ENCODE measurements at regions not wholly inside any gene's neighbourhood (a gene's known extent, or its start where the extent isn't known, plus 50 kb on each side); places are given as distances from the start of the nearest gene placed in this dataset.

DNA sequence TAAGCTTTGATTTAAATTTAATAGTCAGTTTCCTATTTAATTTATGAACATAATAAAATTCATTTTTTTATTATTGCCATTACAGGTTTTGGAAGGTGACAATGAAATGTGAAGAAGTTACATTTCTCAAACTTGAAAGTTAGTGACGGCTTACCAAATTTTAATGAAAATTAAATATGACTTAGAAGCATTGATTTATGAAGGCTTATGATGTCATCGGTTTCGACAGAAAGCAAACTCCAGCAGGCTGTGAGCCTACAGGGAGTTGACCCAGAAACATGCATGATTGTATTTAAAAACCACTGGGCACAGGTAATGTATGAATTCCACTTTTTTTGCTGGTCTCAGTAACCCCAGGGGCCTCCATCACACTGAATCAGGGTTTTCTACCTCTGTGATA lies 157.1 kb downstream of the FHIP1A start:
- no peak overlapping the region for H3K4me3 ChIP-seq (ENCODE audit: low read length)
- H3K27me3 ChIP-seq (ENCODE audit: insufficient read depth, low read length) = no peaks in the 10 kb centered on the region
- H3K4me1 ChIP-seq (ENCODE audit: insufficient read depth, low read length) = no peaks in the 10 kb centered on the region
- no peak overlapping the region for H3K9ac ChIP-seq (ENCODE audit: low read depth, low read length)
- H3K9me3 ChIP-seq (ENCODE audit: insufficient read depth, low read depth, low read length) = no peaks in the 10 kb centered on the region
- H3K36me3 ChIP-seq (ENCODE audit: insufficient read depth, low read depth, low read length) = no peaks in the 10 kb centered on the region
- H3K27ac ChIP-seq (ENCODE audit: low read length) = no peak overlapping the region

DNA sequence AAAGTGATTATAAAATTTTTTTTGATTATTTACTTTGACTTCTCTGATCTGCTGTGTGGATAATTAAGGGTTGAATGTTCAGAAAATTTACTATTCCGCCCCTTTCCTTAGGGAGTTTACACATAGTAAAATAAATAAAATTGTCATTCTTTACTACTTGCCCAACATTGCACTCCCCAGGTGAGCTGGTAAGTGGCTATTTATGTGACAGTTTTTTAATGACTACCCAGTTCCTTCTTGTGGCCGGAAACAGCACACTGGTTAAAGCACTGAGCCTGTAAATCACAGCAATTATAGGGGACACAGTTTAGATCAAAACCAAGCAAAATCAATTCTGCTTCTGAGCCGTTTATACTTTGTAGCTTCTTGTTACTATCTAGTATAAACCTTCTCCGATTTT lies 158.1 kb downstream of the FHIP1A start:
- Histone ChIP-seq H3K4me1 (ENCODE audit: insufficient read depth, low read length) (no peaks in the 10 kb centered on the region), H3K36me3 (ENCODE audit: insufficient read depth, low read depth, low read length) (no peaks in the 10 kb centered on the region), H3K9me3 (ENCODE audit: insufficient read depth, low read depth, low read length) (no peaks in the 10 kb centered on the region), H3K27ac (ENCODE audit: low read length) (no peak overlapping the region), H3K27me3 (ENCODE audit: insufficient read depth, low read length) (no peaks in the 10 kb centered on the region), H3K4me3 (ENCODE audit: low read length) (no peak overlapping the region), H3K9ac (ENCODE audit: low read depth, low read length) (no peak overlapping the region)

DNA sequence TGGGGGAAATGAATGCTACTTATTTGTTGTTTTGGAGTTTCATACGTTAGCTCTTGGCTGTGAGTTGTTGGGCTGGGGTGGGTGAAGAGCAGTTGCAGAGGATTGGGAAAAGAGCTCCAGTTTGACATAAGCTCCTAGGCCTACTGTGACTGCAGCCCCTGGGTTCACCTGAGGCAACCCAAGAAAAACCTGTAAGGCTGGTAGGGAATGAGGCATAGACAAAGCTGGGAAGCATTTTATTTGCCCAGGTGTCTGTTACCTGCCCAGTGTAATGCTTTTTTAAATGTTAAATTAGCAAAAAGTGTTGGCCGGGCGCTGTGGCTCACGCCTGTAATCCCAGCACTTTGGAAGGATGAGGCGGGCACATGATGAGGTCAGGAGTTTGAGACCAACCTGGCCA lies 160.0 kb downstream of the FHIP1A start:
- no peaks in the 10 kb centered on the region for H3K4me1 ChIP-seq (ENCODE audit: insufficient read depth, low read length)

DNA sequence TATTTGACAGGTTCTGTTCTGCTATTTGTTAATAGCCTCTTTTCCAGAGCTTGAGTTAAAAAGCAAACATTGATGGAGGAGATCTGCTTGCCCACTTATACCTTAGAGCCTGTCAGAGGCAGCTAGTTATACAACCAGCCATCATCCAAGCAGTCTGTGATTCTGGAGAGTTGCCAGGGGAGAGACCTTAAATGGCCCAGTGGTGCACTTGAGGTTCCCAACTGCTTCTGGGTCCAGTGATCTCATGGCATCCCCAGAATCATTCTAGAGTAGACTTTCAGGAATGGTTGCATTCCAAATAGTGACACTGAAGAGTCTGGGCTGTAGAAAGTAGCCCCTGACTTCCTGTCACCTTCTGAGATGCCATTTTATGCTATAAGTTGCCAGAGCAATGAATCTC lies 160.7 kb downstream of the FHIP1A start:
- no peaks in the 10 kb centered on the region for H3K36me3 ChIP-seq (ENCODE audit: insufficient read depth, low read depth, low read length)

More for the DNA sequence above, 160.0 kb downstream of the FHIP1A start:
- no peaks in the 10 kb centered on the region for H3K9me3 ChIP-seq (ENCODE audit: insufficient read depth, low read depth, low read length)
- H3K27ac ChIP-seq (ENCODE audit: low read length) = no peak overlapping the region
- H3K4me3 ChIP-seq (ENCODE audit: low read length) = no peak overlapping the region
- no peaks in the 10 kb centered on the region for H3K36me3 ChIP-seq (ENCODE audit: insufficient read depth, low read depth, low read length)
- no peaks in the 10 kb centered on the region for H3K27me3 ChIP-seq (ENCODE audit: insufficient read depth, low read length)
- no peak overlapping the region for H3K9ac ChIP-seq (ENCODE audit: low read depth, low read length)

DNA sequence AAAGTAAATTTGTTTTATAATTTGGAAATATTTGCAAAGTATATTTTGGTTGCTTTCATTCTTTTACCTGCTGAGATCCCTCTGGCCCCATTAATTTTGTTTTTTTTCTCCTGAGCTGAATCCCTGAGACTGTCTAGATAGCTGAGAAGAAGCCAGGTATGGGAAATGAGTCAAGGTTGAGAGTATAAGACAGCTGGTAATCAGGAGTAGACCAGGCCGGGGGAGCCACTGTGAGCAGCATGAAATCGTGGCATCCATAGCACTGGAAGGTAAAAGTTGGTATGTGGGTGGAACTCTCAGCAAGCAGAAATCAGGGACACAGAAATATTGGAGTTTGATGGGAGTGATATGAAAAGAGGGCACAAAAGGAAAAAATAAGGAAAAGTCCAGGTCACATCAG lies 164.5 kb downstream of the FHIP1A start:
- H3K27ac ChIP-seq (ENCODE audit: low read length) = no peak overlapping the region
- no peaks in the 10 kb centered on the region for H3K27me3 ChIP-seq (ENCODE audit: insufficient read depth, low read length)
- H3K4me1 ChIP-seq (ENCODE audit: insufficient read depth, low read length) = no peaks in the 10 kb centered on the region
- no peak overlapping the region for H3K4me3 ChIP-seq (ENCODE audit: low read length)
- H3K9ac ChIP-seq (ENCODE audit: low read depth, low read length) = no peak overlapping the region
- H3K9me3 ChIP-seq (ENCODE audit: insufficient read depth, low read depth, low read length) = no peaks in the 10 kb centered on the region
- no peaks in the 10 kb centered on the region for H3K36me3 ChIP-seq (ENCODE audit: insufficient read depth, low read depth, low read length)

More for the DNA sequence above, 160.7 kb downstream of the FHIP1A start:
- Histone ChIP-seq H3K4me3 (ENCODE audit: low read length) (no peak overlapping the region), H3K27me3 (ENCODE audit: insufficient read depth, low read length) (no peaks in the 10 kb centered on the region), H3K9me3 (ENCODE audit: insufficient read depth, low read depth, low read length) (no peaks in the 10 kb centered on the region), H3K9ac (ENCODE audit: low read depth, low read length) (no peak overlapping the region), H3K4me1 (ENCODE audit: insufficient read depth, low read length) (no peaks in the 10 kb centered on the region), H3K27ac (ENCODE audit: low read length) (no peak overlapping the region)

DNA sequence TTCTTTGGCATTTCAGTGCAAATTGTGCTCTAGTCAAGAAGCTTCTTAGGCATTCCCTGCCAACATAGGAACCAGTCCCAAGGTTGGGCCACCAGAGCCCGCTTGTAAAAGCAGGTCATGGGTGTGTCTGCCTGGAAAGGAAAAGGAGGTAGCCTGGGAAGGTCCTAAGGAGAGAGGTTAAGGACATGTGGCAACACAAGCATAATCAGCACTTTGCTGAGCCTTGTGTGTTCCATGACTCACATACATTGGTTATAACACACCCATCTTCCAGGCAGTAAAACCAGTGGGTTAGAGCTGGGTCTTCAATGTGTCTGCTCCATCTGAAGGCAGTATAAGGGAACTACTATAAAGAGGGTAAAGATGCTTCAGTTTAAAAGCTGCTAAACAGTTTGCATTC lies 165.0 kb downstream of the FHIP1A start:
- Histone ChIP-seq H3K27me3 (ENCODE audit: insufficient read depth, low read length) (no peaks in the 10 kb centered on the region), H3K27ac (ENCODE audit: low read length) (no peak overlapping the region), H3K9ac (ENCODE audit: low read depth, low read length) (no peak overlapping the region), H3K36me3 (ENCODE audit: insufficient read depth, low read depth, low read length) (no peaks in the 10 kb centered on the region), H3K9me3 (ENCODE audit: insufficient read depth, low read depth, low read length) (no peaks in the 10 kb centered on the region), H3K4me1 (ENCODE audit: insufficient read depth, low read length) (no peaks in the 10 kb centered on the region), H3K4me3 (ENCODE audit: low read length) (no peak overlapping the region)

DNA sequence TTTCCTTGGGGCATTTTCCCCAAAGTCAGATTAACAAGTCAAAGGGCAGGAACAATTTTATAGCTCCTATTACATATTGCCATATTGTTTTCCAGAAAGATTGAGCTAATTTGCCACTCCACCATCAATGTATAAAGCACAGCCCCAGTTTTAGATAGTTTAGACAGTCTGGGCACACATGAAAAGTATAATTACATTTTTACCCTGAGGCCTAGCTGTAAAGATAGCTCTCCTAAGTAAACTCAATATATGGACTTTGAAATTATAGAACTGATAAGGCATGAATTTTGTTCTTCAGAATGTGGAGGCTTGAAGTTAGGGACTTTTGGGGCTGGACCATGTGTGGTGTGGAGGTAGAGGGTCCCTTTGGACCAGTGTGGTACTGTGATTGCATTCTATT lies 166.0 kb downstream of the FHIP1A start:
- Histone ChIP-seq H3K4me3 (ENCODE audit: low read length) (no peak overlapping the region), H3K36me3 (ENCODE audit: insufficient read depth, low read depth, low read length) (no peaks in the 10 kb centered on the region), H3K9me3 (ENCODE audit: insufficient read depth, low read depth, low read length) (no peaks in the 10 kb centered on the region), H3K27me3 (ENCODE audit: insufficient read depth, low read length) (no peaks in the 10 kb centered on the region), H3K27ac (ENCODE audit: low read length) (no peak overlapping the region), H3K9ac (ENCODE audit: low read depth, low read length) (no peak overlapping the region), H3K4me1 (ENCODE audit: insufficient read depth, low read length) (no peaks in the 10 kb centered on the region)

DNA sequence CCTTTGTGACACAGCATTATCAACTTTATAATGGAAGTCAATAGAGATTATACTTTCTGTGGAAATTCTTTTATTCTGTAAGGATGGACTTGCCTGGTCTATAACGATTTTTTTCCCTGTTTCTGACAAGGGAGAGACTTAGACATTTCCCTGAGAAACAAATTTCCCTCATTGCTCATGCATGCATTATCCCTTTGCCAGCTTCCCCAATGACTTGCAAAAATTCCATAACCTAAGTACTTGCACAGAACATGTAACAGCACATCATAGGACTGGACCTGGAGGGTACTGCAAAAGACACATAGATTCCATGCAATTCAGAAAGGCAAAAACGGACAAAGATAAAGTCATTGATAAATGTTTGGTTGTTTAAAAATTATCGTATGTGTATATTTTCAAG lies 166.7 kb downstream of the FHIP1A start:
- Histone ChIP-seq H3K36me3 (ENCODE audit: insufficient read depth, low read depth, low read length) (no peaks in the 10 kb centered on the region), H3K9me3 (ENCODE audit: insufficient read depth, low read depth, low read length) (no peaks in the 10 kb centered on the region), H3K4me1 (ENCODE audit: insufficient read depth, low read length) (no peaks in the 10 kb centered on the region), H3K9ac (ENCODE audit: low read depth, low read length) (no peak overlapping the region), H3K27me3 (ENCODE audit: insufficient read depth, low read length) (no peaks in the 10 kb centered on the region), H3K4me3 (ENCODE audit: low read length) (no peak overlapping the region), H3K27ac (ENCODE audit: low read length) (no peak overlapping the region)

DNA sequence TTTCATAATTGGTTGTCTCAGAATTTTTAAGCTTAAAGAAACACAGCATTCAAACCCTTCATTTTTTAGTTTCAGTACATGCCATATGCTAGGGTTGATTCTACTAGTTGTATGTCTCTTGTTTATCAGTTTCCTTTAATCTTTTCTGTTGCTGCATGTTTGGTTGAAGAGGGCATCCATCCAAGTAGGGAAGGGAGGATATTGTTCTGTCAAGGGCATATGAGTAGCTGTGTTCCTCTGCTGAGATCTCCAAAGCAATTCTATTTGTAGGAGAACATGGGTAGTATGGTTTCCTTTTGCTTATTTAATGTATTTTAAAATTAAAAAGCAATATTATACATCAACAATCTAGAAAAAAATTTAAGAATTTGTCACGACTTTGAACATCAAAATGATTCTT lies 167.7 kb downstream of the FHIP1A start:
- Histone ChIP-seq H3K4me3 (ENCODE audit: low read length) (no peak overlapping the region), H3K36me3 (ENCODE audit: insufficient read depth, low read depth, low read length) (no peaks in the 10 kb centered on the region), H3K4me1 (ENCODE audit: insufficient read depth, low read length) (no peaks in the 10 kb centered on the region), H3K9me3 (ENCODE audit: insufficient read depth, low read depth, low read length) (no peaks in the 10 kb centered on the region), H3K9ac (ENCODE audit: low read depth, low read length) (no peak overlapping the region), H3K27me3 (ENCODE audit: insufficient read depth, low read length) (no peaks in the 10 kb centered on the region), H3K27ac (ENCODE audit: low read length) (no peak overlapping the region)

DNA sequence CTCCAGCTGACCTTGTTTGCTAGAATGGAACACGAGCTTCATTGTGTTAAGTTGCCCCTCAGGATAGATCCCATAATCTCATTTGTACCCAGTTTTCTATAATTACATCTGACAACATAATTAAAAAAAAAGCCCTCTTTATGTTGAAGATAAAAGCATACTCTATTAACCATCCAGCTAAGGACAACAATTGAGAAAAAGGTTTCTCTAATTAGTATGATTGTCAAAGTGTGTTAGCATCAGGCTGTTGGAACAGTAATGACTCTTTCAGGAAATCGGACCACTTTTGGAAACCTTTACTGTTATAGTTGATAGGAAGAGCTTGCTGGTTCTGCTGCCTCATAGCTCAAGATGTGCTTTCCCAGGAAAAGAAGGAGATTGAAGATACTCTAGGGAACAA lies 172.6 kb downstream of the FHIP1A start:
- no peak overlapping the region for H3K27ac ChIP-seq (ENCODE audit: low read length)
- H3K9ac ChIP-seq (ENCODE audit: low read depth, low read length) = no peak overlapping the region

DNA sequence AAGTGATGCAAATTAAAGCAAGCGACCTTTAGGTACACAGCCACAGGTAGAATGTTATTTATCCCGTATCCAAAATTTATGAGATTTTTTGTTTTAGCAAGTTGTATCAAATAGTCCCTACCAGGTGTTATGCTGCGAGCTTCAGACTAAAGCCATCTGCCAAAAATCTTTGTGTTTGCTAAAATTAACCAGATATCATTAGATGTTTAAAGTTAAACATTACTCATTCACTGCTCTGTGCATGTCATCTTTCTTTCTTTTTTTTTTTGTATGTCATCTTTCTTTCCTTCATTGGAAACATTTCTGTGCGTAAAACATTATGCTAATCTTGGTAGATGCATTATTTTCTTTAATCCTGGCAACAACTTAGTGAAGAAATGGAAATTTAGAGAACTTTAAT lies 173.1 kb downstream of the FHIP1A start:
- Histone ChIP-seq H3K4me1 (ENCODE audit: insufficient read depth, low read length) (no peaks in the 10 kb centered on the region), H3K9ac (ENCODE audit: low read depth, low read length) (no peak overlapping the region), H3K9me3 (ENCODE audit: insufficient read depth, low read depth, low read length) (no peaks in the 10 kb centered on the region), H3K27ac (ENCODE audit: low read length) (no peak overlapping the region), H3K4me3 (ENCODE audit: low read length) (no peak overlapping the region), H3K36me3 (ENCODE audit: insufficient read depth, low read depth, low read length) (no peaks in the 10 kb centered on the region), H3K27me3 (ENCODE audit: insufficient read depth, low read length) (no peaks in the 10 kb centered on the region)

More for the DNA sequence above, 172.6 kb downstream of the FHIP1A start:
- Histone ChIP-seq H3K36me3 (ENCODE audit: insufficient read depth, low read depth, low read length) (no peaks in the 10 kb centered on the region), H3K9me3 (ENCODE audit: insufficient read depth, low read depth, low read length) (no peaks in the 10 kb centered on the region), H3K4me1 (ENCODE audit: insufficient read depth, low read length) (no peaks in the 10 kb centered on the region), H3K4me3 (ENCODE audit: low read length) (no peak overlapping the region), H3K27me3 (ENCODE audit: insufficient read depth, low read length) (no peaks in the 10 kb centered on the region)

DNA sequence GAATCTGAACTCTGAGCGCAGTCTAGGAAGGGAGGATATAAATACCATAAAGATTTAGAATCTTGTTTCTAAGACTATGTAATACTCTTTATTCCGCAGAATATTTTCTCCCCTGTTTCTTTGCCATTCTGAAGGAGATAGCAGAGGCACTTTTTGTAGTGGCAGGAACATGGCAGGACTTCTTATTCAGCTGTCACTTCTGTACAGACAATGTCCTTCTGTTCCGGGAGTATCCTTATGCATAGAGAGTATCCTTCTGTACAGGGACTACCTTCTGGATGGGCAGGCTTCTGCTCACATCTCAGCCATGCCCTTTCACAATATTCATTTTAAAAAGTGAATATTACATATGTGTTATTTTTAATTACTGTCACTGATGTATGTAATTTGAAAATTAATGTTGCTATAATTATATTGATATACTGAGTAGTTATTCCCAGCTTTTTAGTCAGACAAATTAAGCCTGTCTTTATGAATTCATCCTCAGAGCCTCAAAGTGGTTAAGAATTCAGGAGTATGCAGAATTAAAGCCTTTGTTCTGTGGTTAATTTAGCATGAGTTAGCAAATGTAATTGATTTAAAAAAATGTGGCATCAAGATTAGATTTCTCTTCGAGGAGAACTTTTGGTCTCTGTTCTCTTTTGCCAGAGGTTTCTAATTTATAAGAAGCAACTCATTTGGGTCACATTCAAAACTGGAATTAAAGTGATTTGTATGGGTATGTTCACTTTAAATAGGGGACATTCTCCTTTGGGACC lies 174.4 kb downstream of the FHIP1A start:
- H3K27ac ChIP-seq (ENCODE audit: low read length) = no peak overlapping the region
- no peaks in the 10 kb centered on the region for H3K9me3 ChIP-seq (ENCODE audit: insufficient read depth, low read depth, low read length)
- H3K27me3 ChIP-seq (ENCODE audit: insufficient read depth, low read length) = no peaks in the 10 kb centered on the region
- H3K4me1 ChIP-seq (ENCODE audit: insufficient read depth, low read length) = no peaks in the 10 kb centered on the region
- H3K36me3 ChIP-seq (ENCODE audit: insufficient read depth, low read depth, low read length) = no peaks in the 10 kb centered on the region
- no peak overlapping the region for H3K9ac ChIP-seq (ENCODE audit: low read depth, low read length)
- H3K4me3 ChIP-seq (ENCODE audit: low read length) = no peak overlapping the region

All from iPS-20b (cell line).